SK-N-SH (cell line): ENCODE measurements at regions not wholly inside any gene's neighbourhood (a gene's known extent, or its start where the extent isn't known, plus 50 kb on each side); places are given as distances from the start of the nearest gene placed in this dataset.

Source experiments
- CHD2 ChIP-seq: fragments of 150-350 bp; IDR thresholded peaks from 2 replicates; pipeline ENCODE4 v1.6.1; 2018; ENCODE audit warnings: low read length; ENCODE audit not compliant: partially characterized antibody
- EP300 ChIP-seq, 2 experiments: IDR thresholded peaks; 2 replicates each; pipeline versions ENCODE4 v1.4.0 to v1.6.1; 2012; ENCODE audit warnings: borderline replicate concordance in 1 of 2, low read depth in 1 of 2, low read length in 1 of 2
- EZH2phosphoT487 ChIP-seq: fragments of 200-600 bp; sonication (generic); IDR thresholded peaks from 2 replicates; pipeline ENCODE4 v1.6.1; 2017; ENCODE audit warnings: low read depth, mixed run types, mild to moderate bottlenecking, antibody characterized with exemption, moderate library complexity, borderline replicate concordance
- GABPA ChIP-seq: IDR thresholded peaks from 2 replicates; pipeline ENCODE4 v1.4.0; 2012; ENCODE audit warnings: low read depth, mild to moderate bottlenecking
- MXI1 ChIP-seq: IDR thresholded peaks from 2 replicates; pipeline ENCODE4 v1.6.1; 2012; ENCODE audit warnings: mild to moderate bottlenecking, low read depth, low read length, improper control_type of control experiment
- NFIC ChIP-seq: IDR thresholded peaks from 2 replicates; pipeline ENCODE4 v1.4.0; 2012; ENCODE audit warnings: borderline replicate concordance
- RAD21 ChIP-seq: IDR thresholded peaks from 2 replicates; pipeline ENCODE4 v1.6.1; 2012; ENCODE audit warnings: mild to moderate bottlenecking, low read length
- RCOR1 ChIP-seq: fragments of 150-350 bp; IDR thresholded peaks from 2 replicates; pipeline ENCODE4 v1.6.1; 2017; ENCODE audit warnings: antibody characterized with exemption, low read length
- TAF1 ChIP-seq: IDR thresholded peaks from 2 replicates; pipeline ENCODE4 v1.6.1; 2012; ENCODE audit warnings: low read depth, mild to moderate bottlenecking, low read length, moderate library complexity, borderline replicate concordance
- YY1 ChIP-seq: IDR thresholded peaks from 2 replicates; pipeline ENCODE4 v1.4.0; 2012; ENCODE audit warnings: low read depth, mild to moderate bottlenecking
- TF ChIP-seq, protein P1 (sequence below): fragments of 200-600 bp; sonication (generic); IDR thresholded peaks from 2 replicates; pipeline ENCODE4 v1.6.1; 2017; ENCODE audit warnings: antibody characterized with exemption, mild to moderate bottlenecking, moderate library complexity

GRCh38 chrX:8967461-8967860, 66.5 kb downstream of the FAM9B start:
- TF ChIP-seq YY1 (no peak), NFIC (no peak), RCOR1 (no peak), GABPA (no peak), EP300 (IDR thresholded peaks at IDR 0.05; ENCODE audit: borderline replicate concordance in 1 of 2, low read depth in 1 of 2, low read length in 1 of 2) (no peak), TAF1 (no peak), CHD2 (no peak), EZH2phosphoT487 (no peak), RAD21 (no peak), MXI1 (no peak)
- TF ChIP-seq, protein P1, sequence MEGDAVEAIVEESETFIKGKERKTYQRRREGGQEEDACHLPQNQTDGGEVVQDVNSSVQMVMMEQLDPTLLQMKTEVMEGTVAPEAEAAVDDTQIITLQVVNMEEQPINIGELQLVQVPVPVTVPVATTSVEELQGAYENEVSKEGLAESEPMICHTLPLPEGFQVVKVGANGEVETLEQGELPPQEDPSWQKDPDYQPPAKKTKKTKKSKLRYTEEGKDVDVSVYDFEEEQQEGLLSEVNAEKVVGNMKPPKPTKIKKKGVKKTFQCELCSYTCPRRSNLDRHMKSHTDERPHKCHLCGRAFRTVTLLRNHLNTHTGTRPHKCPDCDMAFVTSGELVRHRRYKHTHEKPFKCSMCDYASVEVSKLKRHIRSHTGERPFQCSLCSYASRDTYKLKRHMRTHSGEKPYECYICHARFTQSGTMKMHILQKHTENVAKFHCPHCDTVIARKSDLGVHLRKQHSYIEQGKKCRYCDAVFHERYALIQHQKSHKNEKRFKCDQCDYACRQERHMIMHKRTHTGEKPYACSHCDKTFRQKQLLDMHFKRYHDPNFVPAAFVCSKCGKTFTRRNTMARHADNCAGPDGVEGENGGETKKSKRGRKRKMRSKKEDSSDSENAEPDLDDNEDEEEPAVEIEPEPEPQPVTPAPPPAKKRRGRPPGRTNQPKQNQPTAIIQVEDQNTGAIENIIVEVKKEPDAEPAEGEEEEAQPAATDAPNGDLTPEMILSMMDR: no peak
